GM23248 (cell line): ENCODE measurements at regions not wholly inside any gene's neighbourhood (a gene's known extent, or its start where the extent isn't known, plus 50 kb on each side); places are given as distances from the start of the nearest gene placed in this dataset.

Source experiments
- EZH2 ChIP-seq: fragments of 200-600 bp; sonication (generic); IDR thresholded peaks from 2 replicates; pipeline ENCODE4 v1.6.1; 2018; ENCODE audit warnings: antibody characterized with exemption, mild to moderate bottlenecking; ENCODE audit not compliant: insufficient read depth, poor library complexity, severe bottlenecking
- EZH2phosphoT487 ChIP-seq: fragments of 200-600 bp; sonication (generic); IDR thresholded peaks from 2 replicates; pipeline ENCODE4 v1.6.1; 2018; ENCODE audit warnings: antibody characterized with exemption, moderate library complexity, mild to moderate bottlenecking, low read depth; ENCODE audit not compliant: insufficient read depth

GRCh38 chr19:29890392-29890791 lies 51.6 kb upstream of the URI1 start:
- no peak for TF ChIP-seq EZH2phosphoT487
- no peak for TF ChIP-seq EZH2
